GM23248 (cell line): ENCODE measurements at regions not wholly inside any gene's neighbourhood (a gene's known extent, or its start where the extent isn't known, plus 50 kb on each side); places are given as distances from the start of the nearest gene placed in this dataset.

ENCODE experiments used
- EZH2 ChIP-seq: fragments of 200-600 bp; sonication (generic); IDR thresholded peaks from 2 replicates; pipeline ENCODE4 v1.6.1; 2018; ENCODE audit warnings: antibody characterized with exemption, mild to moderate bottlenecking; ENCODE audit not compliant: insufficient read depth, poor library complexity, severe bottlenecking
- EZH2phosphoT487 ChIP-seq: fragments of 200-600 bp; sonication (generic); IDR thresholded peaks from 2 replicates; pipeline ENCODE4 v1.6.1; 2018; ENCODE audit warnings: antibody characterized with exemption, moderate library complexity, mild to moderate bottlenecking, low read depth; ENCODE audit not compliant: insufficient read depth

GRCh38 chr15:59923508-59923907 lies 80.6 kb upstream of the FOXB1 start:
- no peak for TF ChIP-seq EZH2
- TF ChIP-seq EZH2phosphoT487 = no peak
